ENCODE measurements at regions not wholly inside any gene's neighbourhood (a gene's known extent, or its start where the extent isn't known, plus 50 kb on each side); places are given as distances from the start of the nearest gene placed in this dataset.

DNA sequence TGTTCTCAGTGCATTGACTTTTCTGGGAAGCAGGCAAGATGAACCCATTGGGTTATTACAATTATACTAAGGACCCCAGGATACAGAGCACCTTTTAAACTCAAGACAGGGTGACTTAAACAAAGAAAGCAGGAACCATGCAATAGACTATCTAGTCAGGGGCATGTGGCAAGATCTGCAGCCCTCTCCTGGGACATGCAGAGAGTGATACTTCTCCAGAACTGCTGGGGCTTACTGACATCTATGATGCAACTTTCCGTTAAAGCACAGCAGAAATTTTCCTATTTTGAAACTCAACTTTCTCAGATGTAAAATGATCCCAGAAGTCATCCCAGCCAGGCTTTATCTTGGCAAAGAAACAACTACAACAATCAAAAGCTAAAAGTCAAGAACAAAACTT is 162.2 kb upstream of the HNMT start:
- no peak for FAIRE-seq
- no peaks in the 10 kb centered on the region for H3K27me3 ChIP-seq (ENCODE audit: control insufficient read depth, extremely low read depth, insufficient read depth, low read length)
- H3K4me2 ChIP-seq (ENCODE audit: control insufficient read depth, extremely low read depth, insufficient read depth, low read depth, low read length), result no peak overlapping the region
- H2AFZ ChIP-seq (ENCODE audit: control insufficient read depth, low read length), result no peak overlapping the region
- no peak for DNase-seq (ENCODE audit: low read depth, low spot score)
- H3K79me2 ChIP-seq (ENCODE audit: control insufficient read depth, insufficient read depth, low read length), result no peaks in the 10 kb centered on the region
- H4K20me1 ChIP-seq (ENCODE audit: control insufficient read depth, extremely low read depth, insufficient read depth, low read length), result no peaks in the 10 kb centered on the region
- H3K4me3 ChIP-seq (ENCODE audit: control insufficient read depth in 2 of 3, extremely low read depth in 1 of 3, insufficient read depth in 2 of 3, low read depth in 1 of 3, low read length in 3 of 3), result no peak overlapping the region
- TF ChIP-seq, protein P1, sequence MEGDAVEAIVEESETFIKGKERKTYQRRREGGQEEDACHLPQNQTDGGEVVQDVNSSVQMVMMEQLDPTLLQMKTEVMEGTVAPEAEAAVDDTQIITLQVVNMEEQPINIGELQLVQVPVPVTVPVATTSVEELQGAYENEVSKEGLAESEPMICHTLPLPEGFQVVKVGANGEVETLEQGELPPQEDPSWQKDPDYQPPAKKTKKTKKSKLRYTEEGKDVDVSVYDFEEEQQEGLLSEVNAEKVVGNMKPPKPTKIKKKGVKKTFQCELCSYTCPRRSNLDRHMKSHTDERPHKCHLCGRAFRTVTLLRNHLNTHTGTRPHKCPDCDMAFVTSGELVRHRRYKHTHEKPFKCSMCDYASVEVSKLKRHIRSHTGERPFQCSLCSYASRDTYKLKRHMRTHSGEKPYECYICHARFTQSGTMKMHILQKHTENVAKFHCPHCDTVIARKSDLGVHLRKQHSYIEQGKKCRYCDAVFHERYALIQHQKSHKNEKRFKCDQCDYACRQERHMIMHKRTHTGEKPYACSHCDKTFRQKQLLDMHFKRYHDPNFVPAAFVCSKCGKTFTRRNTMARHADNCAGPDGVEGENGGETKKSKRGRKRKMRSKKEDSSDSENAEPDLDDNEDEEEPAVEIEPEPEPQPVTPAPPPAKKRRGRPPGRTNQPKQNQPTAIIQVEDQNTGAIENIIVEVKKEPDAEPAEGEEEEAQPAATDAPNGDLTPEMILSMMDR (optimal IDR thresholded peaks at IDR 0.05 in 1 of 3, IDR thresholded peaks at IDR 0.05 in 1 of 3, conservative IDR thresholded peaks at IDR 0.05 in 1 of 3; ENCODE audit: extremely low read depth in 1 of 3, insufficient read depth in 2 of 3, low read length in 3 of 3), result no peak
- no peak for TF ChIP-seq EZH2 (IDR thresholded peaks at IDR 0.05; ENCODE audit: low read length)
- H3K4me1 ChIP-seq (ENCODE audit: control insufficient read depth, extremely low read depth, insufficient read depth, low read length), result no peaks in the 10 kb centered on the region
- dilution Hi-C loops (cut with MboI; ENCODE audit: extremely low pct_ligation_motif_present, low sequenced_read_pairs), result no loop called here
- H3K9me3 ChIP-seq (ENCODE audit: control insufficient read depth, low read depth, low read length), result no peaks in the 10 kb centered on the region
- no peak overlapping the region for H3K9ac ChIP-seq (ENCODE audit: control insufficient read depth, extremely low read depth, insufficient read depth, low read length)
- H3K36me3 ChIP-seq (ENCODE audit: control insufficient read depth in 2 of 2, extremely low read depth in 1 of 2, insufficient read depth in 2 of 2, low read length in 2 of 2), result no peaks in the 10 kb centered on the region
- H3K27ac ChIP-seq (ENCODE audit: control insufficient read depth, insufficient read depth, low read length), result no peak overlapping the region
- no peaks in the 10 kb centered on the region for H3K9me1 ChIP-seq (ENCODE audit: control insufficient read depth, extremely low read depth, insufficient read depth, low read length)

DNA sequence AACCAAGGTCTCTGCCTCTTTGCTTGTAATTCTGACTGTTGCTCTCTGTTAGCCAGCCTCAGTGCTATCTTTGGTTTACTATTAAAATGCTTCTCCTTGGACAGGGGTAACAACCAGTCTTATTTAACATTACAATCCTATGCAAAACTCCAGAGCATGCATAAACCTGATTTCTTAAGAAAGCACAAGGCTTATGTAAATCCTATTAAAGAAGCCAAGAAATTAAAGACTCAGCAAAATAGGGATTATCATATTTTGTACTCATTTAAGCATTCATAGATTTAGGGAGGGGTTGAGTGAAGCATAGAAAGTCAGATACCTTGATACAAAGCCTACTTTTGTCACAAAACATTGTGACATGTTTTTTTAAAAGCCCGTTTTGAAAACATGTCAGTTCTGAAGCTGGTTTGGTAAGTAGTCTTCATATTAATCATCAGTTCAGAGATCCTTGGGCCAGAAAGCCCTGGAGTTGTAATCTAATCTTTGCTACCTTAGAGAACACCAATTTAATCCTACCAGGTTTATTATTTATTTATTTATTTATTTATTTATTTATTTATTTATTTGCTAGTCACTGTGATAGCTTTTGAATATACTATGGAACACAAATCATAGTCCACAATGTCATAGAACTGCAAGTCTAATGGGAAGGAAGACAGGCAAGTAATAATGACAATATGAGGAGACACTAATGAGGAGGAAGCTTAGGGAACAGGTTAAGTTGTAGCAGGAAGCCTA is 158.0 kb upstream of the HNMT start:
- FAIRE-seq (no peak), DNase-seq (ENCODE audit: low read depth, low spot score) (no peak)
- Histone ChIP-seq H3K79me2 (ENCODE audit: control insufficient read depth, insufficient read depth, low read length) (no peaks in the 10 kb centered on the region), H4K20me1 (ENCODE audit: control insufficient read depth, extremely low read depth, insufficient read depth, low read length) (no peaks in the 10 kb centered on the region), H3K4me1 (ENCODE audit: control insufficient read depth, extremely low read depth, insufficient read depth, low read length) (no peaks in the 10 kb centered on the region), H3K4me3 (ENCODE audit: control insufficient read depth in 2 of 3, extremely low read depth in 1 of 3, insufficient read depth in 2 of 3, low read depth in 1 of 3, low read length in 3 of 3) (no peak overlapping the region), H3K9ac (ENCODE audit: control insufficient read depth, extremely low read depth, insufficient read depth, low read length) (no peak overlapping the region), H3K9me1 (ENCODE audit: control insufficient read depth, extremely low read depth, insufficient read depth, low read length) (no peaks in the 10 kb centered on the region), H3K27me3 (ENCODE audit: control insufficient read depth, extremely low read depth, insufficient read depth, low read length) (no peaks in the 10 kb centered on the region), H2AFZ (ENCODE audit: control insufficient read depth, low read length) (no peak overlapping the region), H3K9me3 (ENCODE audit: control insufficient read depth, low read depth, low read length) (no peaks in the 10 kb centered on the region), H3K27ac (ENCODE audit: control insufficient read depth, insufficient read depth, low read length) (no peak overlapping the region), H3K4me2 (ENCODE audit: control insufficient read depth, extremely low read depth, insufficient read depth, low read depth, low read length) (no peak overlapping the region), H3K36me3 (ENCODE audit: control insufficient read depth in 2 of 2, extremely low read depth in 1 of 2, insufficient read depth in 2 of 2, low read length in 2 of 2) (no peaks in the 10 kb centered on the region)
- dilution Hi-C loops (cut with MboI; ENCODE audit: extremely low pct_ligation_motif_present, low sequenced_read_pairs), result no loop called here
- TF ChIP-seq EZH2 (IDR thresholded peaks at IDR 0.05; ENCODE audit: low read length), result no peak
- TF ChIP-seq, protein P1 (optimal IDR thresholded peaks at IDR 0.05 in 1 of 3, IDR thresholded peaks at IDR 0.05 in 1 of 3, conservative IDR thresholded peaks at IDR 0.05 in 1 of 3; ENCODE audit: extremely low read depth in 1 of 3, insufficient read depth in 2 of 3, low read length in 3 of 3), result no peak

All from keratinocyte (primary cell).